Keratinocyte (primary cell): ENCODE measurements at regions not wholly inside any gene's neighbourhood (a gene's known extent, or its start where the extent isn't known, plus 50 kb on each side); places are given as distances from the start of the nearest gene placed in this dataset.

Experiments used
- DNase-seq: peaks from one replicate; pipeline ENCODE4 v3.0.0-alpha.2; 2011; ENCODE audit warnings: low read depth, missing footprints, low spot score
- FAIRE-seq: peaks from 2 replicates; lab custom pipeline; 2011; peaks lifted over from hg19 to GRCh38; lab: Jason Lieb, UNC
- H2AFZ ChIP-seq: 2 replicates; pipeline ENCODE4 v1.6.0; 2012; ENCODE audit warnings: low read length, control low read depth, inconsistent platforms; ENCODE audit not compliant: control insufficient read depth
- H3K27ac ChIP-seq: 2 replicates; pipeline ENCODE4 v1.5.1; 2011; ENCODE audit warnings: low read length; ENCODE audit not compliant: control insufficient read depth, insufficient read depth
- H3K27me3 ChIP-seq: 3 replicates; pipeline ENCODE4 v1.6.0; 2011; ENCODE audit warnings: low read length; ENCODE audit not compliant: control insufficient read depth, insufficient read depth; ENCODE audit errors: extremely low read depth
- H3K36me3 ChIP-seq, 2 experiments: 2 replicates in 1 of 2; 3 replicates in 1 of 2; pipeline ENCODE4 v1.5.1; 2011; ENCODE audit warnings: low read length in 2 of 2, mild to moderate bottlenecking in 1 of 2; ENCODE audit not compliant: control insufficient read depth in 2 of 2, insufficient read depth in 2 of 2; ENCODE audit errors: extremely low read depth in 1 of 2
- H3K4me1 ChIP-seq: 3 replicates; pipeline ENCODE4 v1.5.1; 2011; ENCODE audit warnings: low read length; ENCODE audit not compliant: control insufficient read depth, insufficient read depth; ENCODE audit errors: extremely low read depth
- H3K4me2 ChIP-seq: 3 replicates; pipeline ENCODE4 v1.6.0; 2011; ENCODE audit warnings: low read depth, low read length; ENCODE audit not compliant: control insufficient read depth, insufficient read depth; ENCODE audit errors: extremely low read depth
- H3K4me3 ChIP-seq, 3 experiments: fragments of 200-600 bp in 1 of 3; sonication (generic) in 1 of 3; 2 replicates in 2 of 3; 3 replicates in 1 of 3; pipeline ENCODE4 v1.5.1; 2011 to 2016; ENCODE audit warnings: low read length in 3 of 3, mild to moderate bottlenecking in 3 of 3, control low read depth in 2 of 3, inconsistent platforms in 1 of 3, low read depth in 1 of 3, mixed read lengths in 1 of 3, mixed run types in 1 of 3, moderate library complexity in 1 of 3; ENCODE audit not compliant: control insufficient read depth in 2 of 3, insufficient read depth in 2 of 3; ENCODE audit errors: extremely low read depth in 1 of 3
- H3K79me2 ChIP-seq: 2 replicates; pipeline ENCODE4 v1.6.0; 2012; ENCODE audit warnings: low read length; ENCODE audit not compliant: control insufficient read depth, insufficient read depth
- H3K9ac ChIP-seq: 3 replicates; pipeline ENCODE4 v1.6.0; 2011; ENCODE audit warnings: low read length; ENCODE audit not compliant: control insufficient read depth, insufficient read depth; ENCODE audit errors: extremely low read depth
- H3K9me1 ChIP-seq: 3 replicates; pipeline ENCODE4 v1.6.0; 2011; ENCODE audit warnings: low read length; ENCODE audit not compliant: control insufficient read depth, insufficient read depth; ENCODE audit errors: extremely low read depth
- H3K9me3 ChIP-seq: 2 replicates; pipeline ENCODE4 v1.5.1; 2012; ENCODE audit warnings: low read depth, low read length; ENCODE audit not compliant: control insufficient read depth
- H4K20me1 ChIP-seq: 3 replicates; pipeline ENCODE4 v1.6.0; 2011; ENCODE audit warnings: low read length; ENCODE audit not compliant: control insufficient read depth, insufficient read depth; ENCODE audit errors: extremely low read depth
- EZH2 ChIP-seq: IDR thresholded peaks from one replicate; pipeline ENCODE4 v1.6.1; 2012; ENCODE audit warnings: inconsistent platforms, mild to moderate bottlenecking, low read length, moderate library complexity
- dilution Hi-C: fragments of 300-500 bp; cut with MboI; formaldehyde crosslinking; loops from one replicate; pipeline ENCODE4 v1.7.0; 2020; ENCODE audit warnings: low sequenced_read_pairs; ENCODE audit not compliant: extremely low pct_ligation_motif_present
- TF ChIP-seq, protein P1 (sequence below), 3 experiments: IDR thresholded peaks in 1 of 3; conservative IDR thresholded peaks in 1 of 3; optimal IDR thresholded peaks in 1 of 3; 2 replicates in 2 of 3; 3 replicates in 1 of 3; pipeline versions ENCODE3 to v1.5.1; 2011; ENCODE audit warnings: low read length in 3 of 3, mild to moderate bottlenecking in 3 of 3, moderate library complexity in 2 of 3, control low read depth in 1 of 3, inconsistent platforms in 1 of 3; ENCODE audit not compliant: insufficient read depth in 2 of 3; ENCODE audit errors: extremely low read depth in 1 of 3

DNA sequence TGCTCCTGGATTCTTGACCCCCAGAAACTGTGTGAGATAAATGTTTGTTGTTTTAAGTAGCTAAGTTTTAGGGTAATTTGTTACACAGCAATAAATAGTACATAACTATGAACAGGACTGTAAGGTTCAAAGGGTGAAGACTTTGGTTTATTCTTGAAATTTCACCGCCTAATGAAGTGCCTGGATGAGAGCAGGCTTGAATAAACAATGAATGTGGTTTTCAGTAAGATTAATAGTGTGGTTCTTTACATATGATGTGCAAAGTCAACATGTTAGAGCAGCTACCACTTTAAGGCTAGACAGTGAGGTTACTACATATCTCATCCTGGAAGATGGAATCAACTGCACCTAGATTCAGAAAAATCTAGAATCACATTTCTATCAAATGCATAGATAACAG is 145.2 kb upstream of the BTG1 start:
- peak; percentile 66 for FAIRE-seq
- no peaks in the 10 kb centered on the region for H4K20me1 ChIP-seq

DNA sequence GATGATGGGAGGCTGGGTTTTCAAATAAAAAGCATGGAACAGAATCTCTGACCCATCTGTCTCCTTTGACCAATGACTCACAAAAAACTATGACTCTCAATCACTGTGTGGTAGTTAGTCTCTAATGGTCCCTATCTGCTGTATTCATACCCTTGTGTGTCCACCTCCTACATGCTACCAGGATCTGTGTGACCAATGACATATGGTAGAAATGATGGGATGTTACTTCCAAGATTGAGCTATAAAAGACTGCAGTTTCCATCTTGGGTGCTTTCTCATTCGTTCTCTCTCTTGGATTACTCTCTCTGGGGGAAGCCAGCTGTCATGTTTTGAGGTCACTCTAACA is 144.7 kb upstream of the BTG1 start:
- Histone ChIP-seq H3K9me1 (no peaks in the 10 kb centered on the region), H3K36me3 (no peaks in the 10 kb centered on the region), H3K9ac (no peak overlapping the region), H3K79me2 (no peaks in the 10 kb centered on the region), H3K27ac (no peak overlapping the region), H3K27me3 (no peaks in the 10 kb centered on the region), H3K4me2 (peak overlapping the region; percentile 15), H4K20me1 (no peaks in the 10 kb centered on the region), H3K4me3 (no peak overlapping the region), H3K4me1 (peaks cover 12% of the 10 kb centered on the region), H2AFZ (no peak overlapping the region), H3K9me3 (no peaks in the 10 kb centered on the region)
- dilution Hi-C loops: no loop called here
- DNase-seq (no peak), FAIRE-seq (peak; percentile 58)
- TF ChIP-seq EZH2: no peak
- TF ChIP-seq, protein P1, sequence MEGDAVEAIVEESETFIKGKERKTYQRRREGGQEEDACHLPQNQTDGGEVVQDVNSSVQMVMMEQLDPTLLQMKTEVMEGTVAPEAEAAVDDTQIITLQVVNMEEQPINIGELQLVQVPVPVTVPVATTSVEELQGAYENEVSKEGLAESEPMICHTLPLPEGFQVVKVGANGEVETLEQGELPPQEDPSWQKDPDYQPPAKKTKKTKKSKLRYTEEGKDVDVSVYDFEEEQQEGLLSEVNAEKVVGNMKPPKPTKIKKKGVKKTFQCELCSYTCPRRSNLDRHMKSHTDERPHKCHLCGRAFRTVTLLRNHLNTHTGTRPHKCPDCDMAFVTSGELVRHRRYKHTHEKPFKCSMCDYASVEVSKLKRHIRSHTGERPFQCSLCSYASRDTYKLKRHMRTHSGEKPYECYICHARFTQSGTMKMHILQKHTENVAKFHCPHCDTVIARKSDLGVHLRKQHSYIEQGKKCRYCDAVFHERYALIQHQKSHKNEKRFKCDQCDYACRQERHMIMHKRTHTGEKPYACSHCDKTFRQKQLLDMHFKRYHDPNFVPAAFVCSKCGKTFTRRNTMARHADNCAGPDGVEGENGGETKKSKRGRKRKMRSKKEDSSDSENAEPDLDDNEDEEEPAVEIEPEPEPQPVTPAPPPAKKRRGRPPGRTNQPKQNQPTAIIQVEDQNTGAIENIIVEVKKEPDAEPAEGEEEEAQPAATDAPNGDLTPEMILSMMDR (optimal IDR thresholded peaks at IDR 0.05 in 1 of 3, IDR thresholded peaks at IDR 0.05 in 1 of 3, conservative IDR thresholded peaks at IDR 0.05 in 1 of 3; ENCODE audit: extremely low read depth in 1 of 3, insufficient read depth in 2 of 3, low read length in 3 of 3): no peak

More for the DNA sequence above, 145.2 kb upstream of the BTG1 start:
- Histone ChIP-seq H2AFZ (no peak overlapping the region), H3K9ac (no peak overlapping the region), H3K27me3 (no peaks in the 10 kb centered on the region), H3K9me1 (no peaks in the 10 kb centered on the region), H3K79me2 (no peaks in the 10 kb centered on the region), H3K9me3 (no peaks in the 10 kb centered on the region), H3K36me3 (no peaks in the 10 kb centered on the region), H3K27ac (no peak overlapping the region), H3K4me3 (no peak overlapping the region), H3K4me1 (peaks cover 12% of the 10 kb centered on the region), H3K4me2 (no peak overlapping the region)
- TF ChIP-seq, protein P1 (optimal IDR thresholded peaks at IDR 0.05 in 1 of 3, IDR thresholded peaks at IDR 0.05 in 1 of 3, conservative IDR thresholded peaks at IDR 0.05 in 1 of 3; ENCODE audit: extremely low read depth in 1 of 3, insufficient read depth in 2 of 3, low read length in 3 of 3): no peak
- no peak for TF ChIP-seq EZH2
- DNase-seq: no peak
- dilution Hi-C loops: no loop called here
